ENCODE measurements at regions not wholly inside any gene's neighbourhood (a gene's known extent, or its start where the extent isn't known, plus 50 kb on each side); places are given as distances from the start of the nearest gene placed in this dataset.

DNA sequence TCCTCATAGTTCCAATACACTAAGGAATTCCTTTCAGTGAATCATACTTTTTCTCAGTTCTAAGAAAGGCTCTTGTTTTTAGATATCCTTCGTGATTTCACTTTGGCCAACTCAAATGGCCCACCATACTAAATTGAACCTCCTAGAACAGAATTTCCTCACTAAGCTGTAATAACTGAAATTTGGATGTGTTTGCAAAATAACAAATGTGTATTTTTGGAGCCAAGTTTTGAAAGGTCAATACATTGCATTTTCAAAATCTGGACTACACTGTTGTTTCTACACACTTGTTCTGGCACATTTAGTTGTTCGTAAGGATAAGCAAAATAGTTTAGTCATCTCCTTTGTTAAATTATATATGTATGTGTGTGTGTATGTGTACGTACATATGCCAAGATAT is 439.0 kb upstream of the STXBP6 start:
- no peak for TF ChIP-seq POLR2A (IDR thresholded peaks at IDR 0.05)
- TF ChIP-seq, protein P1, sequence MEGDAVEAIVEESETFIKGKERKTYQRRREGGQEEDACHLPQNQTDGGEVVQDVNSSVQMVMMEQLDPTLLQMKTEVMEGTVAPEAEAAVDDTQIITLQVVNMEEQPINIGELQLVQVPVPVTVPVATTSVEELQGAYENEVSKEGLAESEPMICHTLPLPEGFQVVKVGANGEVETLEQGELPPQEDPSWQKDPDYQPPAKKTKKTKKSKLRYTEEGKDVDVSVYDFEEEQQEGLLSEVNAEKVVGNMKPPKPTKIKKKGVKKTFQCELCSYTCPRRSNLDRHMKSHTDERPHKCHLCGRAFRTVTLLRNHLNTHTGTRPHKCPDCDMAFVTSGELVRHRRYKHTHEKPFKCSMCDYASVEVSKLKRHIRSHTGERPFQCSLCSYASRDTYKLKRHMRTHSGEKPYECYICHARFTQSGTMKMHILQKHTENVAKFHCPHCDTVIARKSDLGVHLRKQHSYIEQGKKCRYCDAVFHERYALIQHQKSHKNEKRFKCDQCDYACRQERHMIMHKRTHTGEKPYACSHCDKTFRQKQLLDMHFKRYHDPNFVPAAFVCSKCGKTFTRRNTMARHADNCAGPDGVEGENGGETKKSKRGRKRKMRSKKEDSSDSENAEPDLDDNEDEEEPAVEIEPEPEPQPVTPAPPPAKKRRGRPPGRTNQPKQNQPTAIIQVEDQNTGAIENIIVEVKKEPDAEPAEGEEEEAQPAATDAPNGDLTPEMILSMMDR (IDR thresholded peaks at IDR 0.05), result no peak
